GM10266 (cell line): ENCODE measurements at regions not wholly inside any gene's neighbourhood (a gene's known extent, or its start where the extent isn't known, plus 50 kb on each side); places are given as distances from the start of the nearest gene placed in this dataset.

ENCODE experiments used
- DNase-seq: peaks from one replicate; pipeline ENCODE4 v3.0.0; 2012; ENCODE audit errors: extremely low spot score
- TF ChIP-seq, protein P1 (sequence below): IDR thresholded peaks from 2 replicates; pipeline ENCODE4 v1.5.1; 2012; ENCODE audit warnings: mild to moderate bottlenecking, low read depth; ENCODE audit not compliant: control insufficient read depth, insufficient read depth; ENCODE audit errors: missing control alignments

DNA sequence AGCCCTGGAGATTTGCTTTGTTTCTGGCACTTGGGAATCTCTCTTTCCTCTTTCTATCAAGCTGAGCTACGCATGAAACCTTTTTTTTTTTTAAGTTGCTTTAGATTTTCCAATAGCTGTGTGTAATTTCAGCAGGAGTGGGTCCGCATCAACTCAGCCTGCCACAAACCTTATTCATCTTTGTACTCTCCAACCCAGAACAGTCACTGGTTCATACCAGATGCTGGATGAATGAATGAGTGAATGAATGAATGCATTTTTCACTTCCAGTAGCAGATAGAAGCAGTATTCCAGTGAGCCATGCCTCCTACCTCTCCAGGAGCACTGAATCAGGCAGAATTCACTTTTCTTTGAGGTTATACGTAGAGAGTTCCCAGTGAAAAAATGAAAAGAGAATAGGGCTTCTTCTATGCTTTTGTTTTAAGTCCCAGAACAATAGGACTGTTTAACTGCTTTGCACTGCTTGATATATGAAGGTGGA is 221.1 kb downstream of the TM9SF2 start:
- TF ChIP-seq, protein P1, sequence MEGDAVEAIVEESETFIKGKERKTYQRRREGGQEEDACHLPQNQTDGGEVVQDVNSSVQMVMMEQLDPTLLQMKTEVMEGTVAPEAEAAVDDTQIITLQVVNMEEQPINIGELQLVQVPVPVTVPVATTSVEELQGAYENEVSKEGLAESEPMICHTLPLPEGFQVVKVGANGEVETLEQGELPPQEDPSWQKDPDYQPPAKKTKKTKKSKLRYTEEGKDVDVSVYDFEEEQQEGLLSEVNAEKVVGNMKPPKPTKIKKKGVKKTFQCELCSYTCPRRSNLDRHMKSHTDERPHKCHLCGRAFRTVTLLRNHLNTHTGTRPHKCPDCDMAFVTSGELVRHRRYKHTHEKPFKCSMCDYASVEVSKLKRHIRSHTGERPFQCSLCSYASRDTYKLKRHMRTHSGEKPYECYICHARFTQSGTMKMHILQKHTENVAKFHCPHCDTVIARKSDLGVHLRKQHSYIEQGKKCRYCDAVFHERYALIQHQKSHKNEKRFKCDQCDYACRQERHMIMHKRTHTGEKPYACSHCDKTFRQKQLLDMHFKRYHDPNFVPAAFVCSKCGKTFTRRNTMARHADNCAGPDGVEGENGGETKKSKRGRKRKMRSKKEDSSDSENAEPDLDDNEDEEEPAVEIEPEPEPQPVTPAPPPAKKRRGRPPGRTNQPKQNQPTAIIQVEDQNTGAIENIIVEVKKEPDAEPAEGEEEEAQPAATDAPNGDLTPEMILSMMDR, result no peak
- DNase-seq, result no peak

DNA sequence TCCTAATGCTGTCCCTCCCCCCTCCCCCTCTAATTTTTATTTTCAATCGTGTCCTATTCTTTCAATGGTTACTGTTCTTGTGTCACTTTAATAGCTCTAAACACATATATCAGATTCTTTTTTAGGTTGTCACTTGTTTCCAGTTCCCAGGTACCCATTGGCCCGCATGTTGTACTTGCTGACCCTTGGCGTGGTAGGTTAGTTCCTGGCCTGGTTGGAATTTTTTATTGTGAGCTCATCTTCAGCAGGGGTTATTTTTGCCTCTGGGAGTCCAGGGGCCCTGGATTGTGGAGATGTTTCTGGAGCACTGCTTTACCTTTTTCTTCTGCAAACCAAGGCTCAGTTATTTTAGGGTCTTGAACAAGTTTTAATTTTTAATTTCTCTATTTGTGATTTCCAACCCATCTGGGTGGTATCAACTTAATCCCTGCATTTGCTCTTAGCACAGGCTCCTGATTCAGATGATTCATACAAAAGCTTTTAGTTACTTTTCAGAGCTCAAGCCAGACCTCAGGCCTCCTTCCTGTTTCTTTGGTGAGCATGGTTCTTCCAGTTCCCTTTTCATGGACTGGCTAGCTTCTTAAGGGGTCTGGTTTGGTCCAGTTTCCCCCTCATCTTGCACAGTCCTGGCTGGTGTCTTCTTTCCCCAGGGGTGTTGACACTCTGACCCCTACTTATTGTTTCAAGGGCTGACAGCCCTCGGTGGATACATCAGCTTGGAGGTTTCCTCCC is 220.5 kb downstream of the TM9SF2 start:
- TF ChIP-seq, protein P1, result no peak
- no peak for DNase-seq

DNA sequence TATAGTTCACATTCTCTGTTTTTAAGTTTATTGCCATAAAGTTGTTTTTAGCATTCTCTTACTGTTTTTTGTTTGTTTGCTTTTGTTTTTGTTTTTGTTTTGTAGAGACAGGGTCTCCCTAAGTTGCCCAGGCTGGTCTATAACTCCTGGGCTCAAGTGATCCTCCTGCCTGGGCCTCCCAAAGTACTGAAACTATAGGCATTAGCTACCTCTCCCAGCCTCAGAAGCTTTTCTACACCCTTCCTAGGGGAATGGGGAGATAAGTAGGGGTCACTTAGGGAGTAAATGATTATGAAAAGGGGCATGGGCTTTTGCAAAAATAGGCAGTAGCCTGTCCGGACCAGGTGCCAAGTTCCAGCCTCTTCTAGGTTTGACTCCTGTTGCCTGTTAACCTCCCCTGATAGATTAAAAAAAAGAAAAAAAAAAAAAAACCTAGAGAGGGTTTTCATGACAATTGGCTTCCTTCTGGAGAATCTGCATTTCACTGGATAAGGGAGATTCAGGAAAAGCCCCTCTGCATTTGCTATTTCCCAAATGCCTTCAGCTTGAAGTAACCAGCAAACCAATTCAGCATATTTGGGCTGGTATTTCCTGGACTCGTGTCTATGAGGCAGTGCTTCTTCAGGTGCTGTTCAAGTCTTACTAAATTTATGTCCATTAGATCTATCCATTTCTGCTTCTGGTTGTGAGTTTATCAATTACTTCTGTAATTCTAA is 216.8 kb downstream of the TM9SF2 start:
- no peak for DNase-seq
- TF ChIP-seq, protein P1, result no peak

DNA sequence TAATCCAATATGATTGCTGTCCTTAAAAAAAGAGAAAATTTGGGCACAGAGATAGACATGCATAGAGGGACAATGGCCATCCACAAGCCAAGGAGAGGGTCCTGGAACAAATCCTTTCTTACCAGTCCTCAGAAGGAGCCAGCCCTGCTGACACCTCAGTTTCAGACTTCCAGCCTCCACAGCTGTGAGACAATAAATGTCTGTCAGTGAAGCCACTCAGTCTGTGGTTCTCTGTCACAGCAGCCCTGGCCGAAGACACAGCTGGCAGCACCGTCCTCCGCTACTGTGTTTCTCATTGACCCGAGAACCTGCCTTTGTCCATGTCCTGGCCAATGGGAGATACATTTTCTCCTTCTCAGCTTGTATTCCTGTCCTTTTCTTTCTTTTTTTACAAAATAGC is 207.9 kb downstream of the TM9SF2 start:
- TF ChIP-seq, protein P1, result no peak
- DNase-seq, result no peak

DNA sequence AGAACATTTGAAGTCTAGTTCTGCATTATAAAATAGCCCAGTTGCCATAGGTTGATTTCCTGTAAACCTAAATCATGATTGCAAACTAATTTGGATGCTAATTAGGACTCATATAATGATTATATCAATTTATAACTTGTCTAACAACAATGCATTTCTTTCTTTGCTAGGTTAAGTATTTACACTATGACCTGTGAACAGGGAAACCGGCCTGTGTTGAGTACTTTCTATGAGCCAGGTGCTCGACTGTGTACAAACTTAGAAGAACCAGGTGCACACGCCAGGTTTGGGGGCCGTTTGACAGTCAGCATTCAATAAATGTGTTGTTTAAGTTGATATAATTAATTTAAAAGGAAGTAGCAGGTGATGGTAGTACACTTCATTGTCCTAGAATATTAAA is 203.1 kb downstream of the TM9SF2 start:
- no peak for DNase-seq
- TF ChIP-seq, protein P1, result no peak

DNA sequence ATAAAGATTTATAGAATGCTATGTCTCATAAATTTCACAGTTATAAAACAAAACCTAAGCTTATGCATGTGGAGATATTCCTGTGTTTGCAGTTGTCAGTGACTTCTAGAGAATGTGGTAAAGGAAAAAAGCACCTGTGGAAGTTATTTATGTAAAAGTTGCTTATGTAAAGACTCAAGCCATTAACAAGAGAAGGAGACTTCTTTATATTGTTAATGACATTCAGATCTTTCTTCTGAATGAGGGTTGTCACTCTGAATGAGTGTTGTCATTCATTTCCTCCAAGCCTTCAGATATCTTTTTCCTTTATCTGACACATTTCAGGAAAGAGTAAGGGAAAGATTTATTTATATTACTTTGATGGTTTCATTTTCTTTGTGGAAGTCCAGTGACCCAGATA is 202.6 kb downstream of the TM9SF2 start:
- TF ChIP-seq, protein P1, result no peak
- DNase-seq, result no peak
